GM21717 (cell line): ENCODE measurements at regions not wholly inside any gene's neighbourhood (a gene's known extent, or its start where the extent isn't known, plus 50 kb on each side); places are given as distances from the start of the nearest gene placed in this dataset.
"Not testable (repeated sequence)": the region's sequence is repeated elsewhere in the genome, so short reads cannot be mapped to it uniquely, and the experiment has no call there.

Experiments used
- ATAC-seq: cut with Tn5 transposase; IDR thresholded peaks from one replicate; pipeline ENCODE4 v1.9.1; 2021; ENCODE audit warnings: mild to moderate bottlenecking, moderate library complexity; ENCODE audit not compliant: unreplicated experiment

GRCh38 chr12:24379433-24379832 is 430.0 kb upstream of the SOX5 start:
- no peak for ATAC-seq

GRCh38 chr12:24378548-24379407 is 429.3 kb upstream of the SOX5 start:
- ATAC-seq, result peak; percentile 86

GRCh38 chr12:24374452-24374851 is 425.0 kb upstream of the SOX5 start:
- no peak for ATAC-seq

- ATAC-seq, result no peak
Measured at GRCh38 chr12:24373004-24373403, 423.5 kb upstream of the SOX5 start.

GRCh38 chr12:24366514-24366913 is 417.0 kb upstream of the SOX5 start:
- no peak for ATAC-seq

- ATAC-seq, result no peak
Measured at GRCh38 chr12:24364921-24365320, 415.5 kb upstream of the SOX5 start.

GRCh38 chr12:24363177-24363754 is 413.8 kb upstream of the SOX5 start:
- no peak for ATAC-seq

- no peak for ATAC-seq
Measured at GRCh38 chr12:24361877-24362580, 412.6 kb upstream of the SOX5 start.

- peak; percentile 66 for ATAC-seq
Measured at GRCh38 chr12:24360907-24361306, 411.4 kb upstream of the SOX5 start.

GRCh38 chr12:24360461-24360860 is 411.0 kb upstream of the SOX5 start:
- peak; percentile 44 for ATAC-seq

- ATAC-seq, result no peak
Measured at GRCh38 chr12:24360057-24360456, 410.6 kb upstream of the SOX5 start.

GRCh38 chr12:24359418-24359817 is 409.9 kb upstream of the SOX5 start:
- no peak for ATAC-seq

- peak; percentile 74 for ATAC-seq
Measured at GRCh38 chr12:24356240-24356804, 406.9 kb upstream of the SOX5 start.

GRCh38 chr12:24352363-24352762 is 402.9 kb upstream of the SOX5 start:
- ATAC-seq, result no peak

GRCh38 chr12:24349051-24349799 is 399.8 kb upstream of the SOX5 start:
- ATAC-seq, result no peak

GRCh38 chr12:24348180-24348579 is 398.7 kb upstream of the SOX5 start:
- ATAC-seq, result not testable (repeated sequence)

- no peak for ATAC-seq
Measured at GRCh38 chr12:24328261-24328660, 378.8 kb upstream of the SOX5 start.

GRCh38 chr12:24325331-24325730 is 375.9 kb upstream of the SOX5 start:
- ATAC-seq, result no peak

- ATAC-seq, result no peak
Measured at GRCh38 chr12:24307716-24308335, 358.4 kb upstream of the SOX5 start.

- ATAC-seq, result no peak
Measured at GRCh38 chr12:24307153-24307552, 357.7 kb upstream of the SOX5 start.
